HEK293 (cell line): ENCODE measurements at regions not wholly inside any gene's neighbourhood (a gene's known extent, or its start where the extent isn't known, plus 50 kb on each side); places are given as distances from the start of the nearest gene placed in this dataset.

Experiments used
- CTCF ChIA-PET: fragments of 350-600 bp; formaldehyde crosslinking; extraction: SDS; loops from one replicate; lab custom pipeline; 2021; ENCODE audit warnings: antibody characterized with exemption; lab: Yijun Ruan, JAX
- POLR2A ChIA-PET: fragments of 300-600 bp; formaldehyde crosslinking; extraction: SDS; loops from one replicate; lab custom pipeline; 2020; ENCODE audit warnings: antibody characterized with exemption, inconsistent platforms; lab: Yijun Ruan, JAX
- H3K27ac ChIP-seq: fragments of 200-500 bp; sonication (Bioruptor generic); 2 replicates; pipeline ENCODE4 v1.5.1; 2014; ENCODE audit warnings: low read depth, low read length, control low read depth, inconsistent platforms; ENCODE audit errors: extremely low read depth
- H3K36me3 ChIP-seq, 2 experiments: fragments of 200-500 bp in 1 of 2; sonication (Bioruptor generic) in 1 of 2; 1 replicate in 1 of 2; 2 replicates in 1 of 2; pipeline ENCODE4 v1.5.1; 2014 to 2017; ENCODE audit warnings: inconsistent platforms in 2 of 2, low read length in 2 of 2; ENCODE audit not compliant: control insufficient read depth in 2 of 2, insufficient read depth in 1 of 2
- H3K4me1 ChIP-seq: fragments of 200-500 bp; sonication (Bioruptor generic); 2 replicates; pipeline ENCODE4 v1.5.1; 2014; ENCODE audit warnings: mild to moderate bottlenecking, low read length, inconsistent platforms; ENCODE audit not compliant: control insufficient read depth, insufficient read depth
- H3K4me3 ChIP-seq: 2 replicates; pipeline ENCODE4 v1.5.1; 2011; ENCODE audit warnings: low read depth, mild to moderate bottlenecking, control low read depth, low read length, moderate library complexity
- H3K9me3 ChIP-seq: fragments of 200-500 bp; sonication (Bioruptor generic); 2 replicates; pipeline ENCODE4 v1.5.1; 2014; ENCODE audit warnings: low read depth, low read length, inconsistent platforms; ENCODE audit not compliant: control insufficient read depth, insufficient read depth
- IKZF3 ChIP-seq: fragments of 450-650 bp; IDR thresholded peaks from 2 replicates; pipeline ENCODE4 v1.5.0; 2018; ENCODE audit warnings: missing biosample characterization, mild to moderate bottlenecking, missing genetic modification characterization, moderate library complexity
- KLF10 ChIP-seq: fragments of 450-650 bp; IDR thresholded peaks from 2 replicates; pipeline ENCODE4 v1.5.1; 2018; ENCODE audit warnings: missing biosample characterization, mild to moderate bottlenecking, missing genetic modification characterization
- KLF8 ChIP-seq: fragments of 450-650 bp; formaldehyde crosslinking; IDR thresholded peaks from 2 replicates; pipeline ENCODE4 v1.5.1; 2016; ENCODE audit warnings: missing biosample characterization, missing genetic modification characterization
- PRDM1 ChIP-seq: fragments of 450-650 bp; formaldehyde crosslinking; IDR thresholded peaks from 2 replicates; pipeline ENCODE4; 2016; ENCODE audit warnings: missing biosample characterization, missing genetic modification characterization
- ZNF174 ChIP-seq: fragments of 450-650 bp; formaldehyde crosslinking; IDR thresholded peaks from 2 replicates; pipeline ENCODE4 v1.5.0; 2017; ENCODE audit warnings: missing biosample characterization, mild to moderate bottlenecking, missing genetic modification characterization
- ZNF302 ChIP-seq: fragments of 450-650 bp; formaldehyde crosslinking; IDR thresholded peaks from 2 replicates; pipeline ENCODE4 v1.5.1; 2016; ENCODE audit warnings: missing biosample characterization, missing genetic modification characterization, low read depth
- ZNF311 ChIP-seq: fragments of 450-650 bp; formaldehyde crosslinking; IDR thresholded peaks from 2 replicates; pipeline ENCODE4 v1.5.1; 2017; ENCODE audit warnings: missing biosample characterization, missing genetic modification characterization, borderline replicate concordance
- ZNF350 ChIP-seq: fragments of 450-650 bp; formaldehyde crosslinking; IDR thresholded peaks from 2 replicates; pipeline ENCODE4 v1.5.0; 2017; ENCODE audit warnings: missing biosample characterization, mild to moderate bottlenecking, missing genetic modification characterization
- ZNF354C ChIP-seq: fragments of 450-650 bp; formaldehyde crosslinking; IDR thresholded peaks from 2 replicates; pipeline ENCODE4 v1.5.1; 2016; ENCODE audit warnings: missing biosample characterization, missing genetic modification characterization, low read depth, borderline replicate concordance
- ZNF423 ChIP-seq: fragments of 450-650 bp; formaldehyde crosslinking; IDR thresholded peaks from 2 replicates; pipeline ENCODE4 v1.5.1; 2016; ENCODE audit warnings: missing biosample characterization, missing genetic modification characterization
- ZNF560 ChIP-seq: fragments of 450-650 bp; formaldehyde crosslinking; IDR thresholded peaks from 2 replicates; pipeline ENCODE4 v1.5.1; 2017; ENCODE audit warnings: missing biosample characterization, missing genetic modification characterization, borderline replicate concordance
- ZNF571 ChIP-seq: fragments of 450-650 bp; formaldehyde crosslinking; IDR thresholded peaks from 2 replicates; pipeline ENCODE4 v1.5.0; 2017; ENCODE audit warnings: missing biosample characterization, missing genetic modification characterization
- ZNF707 ChIP-seq: fragments of 450-650 bp; formaldehyde crosslinking; IDR thresholded peaks from 2 replicates; pipeline ENCODE4 v1.5.1; 2016; ENCODE audit warnings: missing biosample characterization, missing genetic modification characterization
- ZNF830 ChIP-seq: fragments of 450-650 bp; IDR thresholded peaks from 2 replicates; pipeline ENCODE4 v1.5.0; 2018; ENCODE audit warnings: missing biosample characterization, missing genetic modification characterization, low read depth, mild to moderate bottlenecking, moderate library complexity
- TF ChIP-seq, protein P1 (sequence below): fragments of 450-650 bp; formaldehyde crosslinking; IDR thresholded peaks from 2 replicates; pipeline ENCODE4 v1.5.1; 2016; ENCODE audit warnings: missing biosample characterization, missing genetic modification characterization
- TF ChIP-seq, protein P2 (sequence below): fragments of 450-650 bp; IDR thresholded peaks from 2 replicates; pipeline ENCODE4 v1.5.1; 2018; ENCODE audit warnings: missing biosample characterization, mild to moderate bottlenecking, missing genetic modification characterization
- TF ChIP-seq, protein P3 (sequence below): fragments of 450-650 bp; formaldehyde crosslinking; IDR thresholded peaks from 2 replicates; pipeline ENCODE4 v1.5.1; 2016; ENCODE audit warnings: missing biosample characterization, missing genetic modification characterization
- TF ChIP-seq, protein P4 (sequence below): fragments of 450-650 bp; formaldehyde crosslinking; IDR thresholded peaks from 2 replicates; pipeline ENCODE4 v1.5.1; 2016; ENCODE audit warnings: missing biosample characterization, missing genetic modification characterization
- TF ChIP-seq, protein P5 (sequence below): fragments of 450-650 bp; formaldehyde crosslinking; IDR thresholded peaks from 2 replicates; pipeline ENCODE4 v1.5.1; 2016; ENCODE audit warnings: missing biosample characterization, missing genetic modification characterization, low read depth
- TF ChIP-seq, protein P6 (sequence below): fragments of 450-650 bp; formaldehyde crosslinking; IDR thresholded peaks from 2 replicates; pipeline ENCODE4 v1.5.1; 2017; ENCODE audit warnings: missing biosample characterization, missing genetic modification characterization

DNA sequence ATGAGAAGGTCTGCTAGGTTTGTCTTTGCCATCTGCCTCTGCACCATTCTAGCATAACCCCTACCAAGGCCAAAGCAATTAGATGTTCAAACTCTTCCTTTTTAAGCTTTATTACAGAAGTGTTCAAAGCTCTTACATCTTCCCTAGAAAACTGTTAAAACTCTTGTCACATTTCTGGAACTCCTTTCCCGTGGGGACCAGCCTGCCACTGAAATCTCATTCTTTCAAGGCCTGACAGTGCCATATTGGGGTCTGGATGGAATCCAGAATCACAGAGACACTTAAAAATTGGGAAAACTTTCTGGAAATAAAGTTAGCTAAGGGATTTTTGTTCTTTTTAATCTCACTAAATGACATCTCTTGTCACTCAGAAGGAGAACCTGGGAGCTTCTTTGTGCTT lies 153.8 kb upstream of the SLCO3A1 start:
- H3K4me1 ChIP-seq = no peaks in the 10 kb centered on the region
- ChIA-PET POLR2A (no interaction called here), CTCF (interaction anchor here (0.5 to 1.2 kb wide), 5 partner anchors 8 to 379 kb away, joined by 3 to 7 read pairs (median 3); no protein-coding TSS in a partner anchor)
- no peak for TF ChIP-seq ZNF350 (tag by site-specific recombination)
- no peak for TF ChIP-seq KLF8 (tag by site-specific recombination)
- TF ChIP-seq ZNF311 = no peak
- no peak for TF ChIP-seq ZNF571 (tag by site-specific recombination)
- TF ChIP-seq, protein P1, sequence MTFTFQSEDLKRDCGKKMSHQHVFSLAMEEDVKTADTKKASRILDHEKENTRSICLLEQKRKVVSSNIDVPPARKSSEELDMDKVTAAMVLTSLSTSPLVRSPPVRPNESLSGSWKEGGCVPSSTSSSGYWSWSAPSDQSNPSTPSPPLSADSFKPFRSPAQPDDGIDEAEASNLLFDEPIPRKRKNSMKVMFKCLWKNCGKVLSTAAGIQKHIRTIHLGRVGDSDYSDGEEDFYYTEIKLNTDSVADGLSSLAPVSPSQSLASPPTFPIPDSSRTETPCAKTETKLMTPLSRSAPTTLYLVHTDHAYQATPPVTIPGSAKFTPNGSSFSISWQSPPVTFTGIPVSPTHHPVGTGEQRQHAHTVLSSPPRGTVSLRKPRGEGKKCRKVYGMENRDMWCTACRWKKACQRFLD = no peak
- TF ChIP-seq, protein P2, sequence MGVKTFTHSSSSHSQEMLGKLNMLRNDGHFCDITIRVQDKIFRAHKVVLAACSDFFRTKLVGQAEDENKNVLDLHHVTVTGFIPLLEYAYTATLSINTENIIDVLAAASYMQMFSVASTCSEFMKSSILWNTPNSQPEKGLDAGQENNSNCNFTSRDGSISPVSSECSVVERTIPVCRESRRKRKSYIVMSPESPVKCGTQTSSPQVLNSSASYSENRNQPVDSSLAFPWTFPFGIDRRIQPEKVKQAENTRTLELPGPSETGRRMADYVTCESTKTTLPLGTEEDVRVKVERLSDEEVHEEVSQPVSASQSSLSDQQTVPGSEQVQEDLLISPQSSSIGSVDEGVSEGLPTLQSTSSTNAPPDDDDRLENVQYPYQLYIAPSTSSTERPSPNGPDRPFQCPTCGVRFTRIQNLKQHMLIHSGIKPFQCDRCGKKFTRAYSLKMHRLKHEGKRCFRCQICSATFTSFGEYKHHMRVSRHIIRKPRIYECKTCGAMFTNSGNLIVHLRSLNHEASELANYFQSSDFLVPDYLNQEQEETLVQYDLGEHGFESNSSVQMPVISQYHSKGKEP (tag by site-specific recombination) = no peak
- no peak for TF ChIP-seq ZNF302 (tag by site-specific recombination)
- TF ChIP-seq, protein P3, sequence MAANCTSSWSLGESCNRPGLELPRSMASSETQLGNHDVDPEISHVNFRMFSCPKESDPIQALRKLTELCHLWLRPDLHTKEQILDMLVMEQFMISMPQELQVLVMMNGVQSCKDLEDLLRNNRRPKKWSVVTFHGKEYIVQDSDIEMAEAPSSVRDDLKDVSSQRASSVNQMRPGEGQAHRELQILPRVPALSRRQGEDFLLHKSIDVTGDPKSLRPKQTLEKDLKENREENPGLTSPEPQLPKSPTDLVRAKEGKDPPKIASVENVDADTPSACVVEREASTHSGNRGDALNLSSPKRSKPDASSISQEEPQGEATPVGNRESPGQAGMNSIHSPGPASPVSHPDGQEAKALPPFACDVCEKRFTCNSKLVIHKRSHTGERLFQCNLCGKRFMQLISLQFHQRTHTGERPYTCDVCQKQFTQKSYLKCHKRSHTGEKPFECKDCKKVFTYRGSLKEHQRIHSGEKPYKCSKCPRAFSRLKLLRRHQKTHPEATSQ = no peak
- TF ChIP-seq, protein P4, sequence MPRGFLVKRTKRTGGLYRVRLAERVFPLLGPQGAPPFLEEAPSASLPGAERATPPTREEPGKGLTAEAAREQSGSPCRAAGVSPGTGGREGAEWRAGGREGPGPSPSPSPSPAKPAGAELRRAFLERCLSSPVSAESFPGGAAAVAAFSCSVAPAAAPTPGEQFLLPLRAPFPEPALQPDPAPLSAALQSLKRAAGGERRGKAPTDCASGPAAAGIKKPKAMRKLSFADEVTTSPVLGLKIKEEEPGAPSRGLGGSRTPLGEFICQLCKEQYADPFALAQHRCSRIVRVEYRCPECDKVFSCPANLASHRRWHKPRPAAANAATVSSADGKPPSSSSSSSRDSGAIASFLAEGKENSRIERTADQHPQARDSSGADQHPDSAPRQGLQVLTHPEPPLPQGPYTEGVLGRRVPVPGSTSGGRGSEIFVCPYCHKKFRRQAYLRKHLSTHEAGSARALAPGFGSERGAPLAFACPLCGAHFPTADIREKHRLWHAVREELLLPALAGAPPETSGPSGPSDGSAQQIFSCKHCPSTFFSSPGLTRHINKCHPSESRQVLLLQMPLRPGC (tag by site-specific recombination) = no peak
- TF ChIP-seq ZNF174 (tag by site-specific recombination) = no peak
- no peak for TF ChIP-seq ZNF560 (tag by site-specific recombination)
- no peak for TF ChIP-seq IKZF3
- no peak for TF ChIP-seq ZNF423 (tag by site-specific recombination)
- no peak for TF ChIP-seq ZNF707 (tag by site-specific recombination)
- TF ChIP-seq KLF10 (tag by site-specific recombination) = no peak
- TF ChIP-seq, protein P5, sequence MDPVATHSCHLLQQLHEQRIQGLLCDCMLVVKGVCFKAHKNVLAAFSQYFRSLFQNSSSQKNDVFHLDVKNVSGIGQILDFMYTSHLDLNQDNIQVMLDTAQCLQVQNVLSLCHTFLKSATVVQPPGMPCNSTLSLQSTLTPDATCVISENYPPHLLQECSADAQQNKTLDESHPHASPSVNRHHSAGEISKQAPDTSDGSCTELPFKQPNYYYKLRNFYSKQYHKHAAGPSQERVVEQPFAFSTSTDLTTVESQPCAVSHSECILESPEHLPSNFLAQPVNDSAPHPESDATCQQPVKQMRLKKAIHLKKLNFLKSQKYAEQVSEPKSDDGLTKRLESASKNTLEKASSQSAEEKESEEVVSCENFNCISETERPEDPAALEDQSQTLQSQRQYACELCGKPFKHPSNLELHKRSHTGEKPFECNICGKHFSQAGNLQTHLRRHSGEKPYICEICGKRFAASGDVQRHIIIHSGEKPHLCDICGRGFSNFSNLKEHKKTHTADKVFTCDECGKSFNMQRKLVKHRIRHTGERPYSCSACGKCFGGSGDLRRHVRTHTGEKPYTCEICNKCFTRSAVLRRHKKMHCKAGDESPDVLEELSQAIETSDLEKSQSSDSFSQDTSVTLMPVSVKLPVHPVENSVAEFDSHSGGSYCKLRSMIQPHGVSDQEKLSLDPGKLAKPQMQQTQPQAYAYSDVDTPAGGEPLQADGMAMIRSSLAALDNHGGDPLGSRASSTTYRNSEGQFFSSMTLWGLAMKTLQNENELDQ (tag by site-specific recombination) = no peak
- TF ChIP-seq PRDM1 (tag by site-specific recombination) = no peak
- TF ChIP-seq, protein P6, sequence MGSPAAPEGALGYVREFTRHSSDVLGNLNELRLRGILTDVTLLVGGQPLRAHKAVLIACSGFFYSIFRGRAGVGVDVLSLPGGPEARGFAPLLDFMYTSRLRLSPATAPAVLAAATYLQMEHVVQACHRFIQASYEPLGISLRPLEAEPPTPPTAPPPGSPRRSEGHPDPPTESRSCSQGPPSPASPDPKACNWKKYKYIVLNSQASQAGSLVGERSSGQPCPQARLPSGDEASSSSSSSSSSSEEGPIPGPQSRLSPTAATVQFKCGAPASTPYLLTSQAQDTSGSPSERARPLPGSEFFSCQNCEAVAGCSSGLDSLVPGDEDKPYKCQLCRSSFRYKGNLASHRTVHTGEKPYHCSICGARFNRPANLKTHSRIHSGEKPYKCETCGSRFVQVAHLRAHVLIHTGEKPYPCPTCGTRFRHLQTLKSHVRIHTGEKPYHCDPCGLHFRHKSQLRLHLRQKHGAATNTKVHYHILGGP (tag by site-specific recombination) = no peak
- no peak for TF ChIP-seq ZNF830 (tag by site-specific recombination)
- TF ChIP-seq ZNF354C (tag by site-specific recombination) = no peak
- TF ChIP-seq, all 188 proteins: peak for 0
- Histone ChIP-seq H3K4me3 (no peak overlapping the region), H3K9me3 (no peaks in the 10 kb centered on the region), H3K27ac (no peak overlapping the region), H3K36me3 (no peaks in the 10 kb centered on the region)
